Tongue (tissue), 1 donor: ENCODE measurements at regions not wholly inside any gene's neighbourhood (a gene's known extent, or its start where the extent isn't known, plus 50 kb on each side); places are given as distances from the start of the nearest gene placed in this dataset.
"Not testable (repeated sequence)": the region's sequence is repeated elsewhere in the genome, so short reads cannot be mapped to it uniquely, and the experiment has no call there.

Experiments
- DNase-seq: peaks from one replicate; pipeline ENCODE4 v3.0.0-alpha.2; 2015

DNA sequence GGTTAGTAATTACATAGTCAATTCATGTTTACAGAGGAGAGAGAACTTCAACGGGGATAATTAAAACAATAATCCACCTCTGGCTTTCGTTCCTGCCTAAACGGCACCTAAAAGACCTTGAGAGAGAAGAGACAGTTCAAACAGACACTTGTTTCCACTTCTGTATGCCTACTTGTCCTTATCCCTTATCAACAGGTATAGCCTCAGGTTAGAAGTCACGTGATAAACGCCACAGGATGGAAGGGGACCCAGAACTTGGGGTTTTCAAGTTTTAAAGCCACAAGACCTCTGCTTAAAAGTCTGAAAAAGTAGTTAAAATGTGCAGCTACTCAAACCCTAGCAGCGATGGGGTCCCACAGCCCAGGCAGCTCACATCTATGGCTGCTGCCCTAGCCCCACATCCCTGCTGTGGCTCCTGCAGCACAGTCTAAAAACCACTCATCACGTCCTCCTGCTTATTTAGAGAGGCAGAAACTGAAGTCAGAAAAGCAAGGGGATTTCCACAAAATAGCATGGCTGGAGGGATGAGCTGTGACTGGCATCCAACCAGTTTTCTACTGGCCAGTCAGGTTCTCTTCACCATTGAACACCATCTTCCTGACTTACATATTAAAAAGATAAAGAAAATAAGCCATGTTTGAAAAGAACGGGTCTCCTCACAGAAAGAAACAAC is 51.2 kb upstream of the SEC16B start:
- DNase-seq, result no peak

DNA sequence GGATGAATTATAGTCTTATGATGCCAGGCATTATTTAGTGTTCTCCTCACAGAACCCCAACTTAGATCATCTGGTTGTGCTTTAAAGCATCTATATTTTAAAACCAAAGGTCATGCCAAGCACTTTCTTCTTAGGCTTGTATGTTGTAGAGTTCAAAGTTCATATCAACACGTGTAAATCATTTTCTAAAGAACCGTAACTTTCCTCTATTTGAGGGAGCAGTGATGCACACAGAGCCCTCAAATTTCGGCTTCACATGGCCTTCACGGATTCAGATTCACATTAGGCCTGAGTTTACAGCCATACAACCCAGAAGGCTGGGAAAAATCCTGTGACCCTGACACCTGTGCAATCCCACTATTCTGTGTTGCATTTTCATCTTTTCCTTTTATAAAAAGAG is 52.1 kb upstream of the SEC16B start:
- no peak for DNase-seq

GRCh38 chr1:178023181-178023618 is 53.3 kb upstream of the SEC16B start:
- DNase-seq, result no peak

DNA sequence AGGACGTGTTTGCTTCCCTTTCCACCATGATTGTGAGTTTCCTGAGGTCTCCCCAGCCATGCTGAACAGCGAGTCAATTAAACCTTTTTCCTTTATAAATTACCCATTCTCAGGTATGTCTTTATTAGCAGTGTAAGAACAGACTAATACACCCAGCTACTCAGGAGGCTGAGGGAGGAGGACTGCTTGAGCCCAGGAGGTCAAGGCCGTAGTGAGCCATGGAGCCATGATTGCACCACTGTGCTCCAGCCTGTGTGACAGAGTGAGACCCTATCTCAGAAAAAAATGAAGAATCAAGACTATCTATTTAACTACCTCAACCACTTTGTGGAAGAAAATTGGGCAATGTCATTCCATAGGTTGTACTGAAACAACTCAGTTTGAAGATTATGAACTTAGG is 54.6 kb upstream of the SEC16B start:
- no peak for DNase-seq

GRCh38 chr1:178025613-178026356 is 55.9 kb upstream of the SEC16B start:
- DNase-seq, result peak; percentile 38

GRCh38 chr1:178028841-178029481 is 59.1 kb upstream of the SEC16B start:
- no peak for DNase-seq

DNA sequence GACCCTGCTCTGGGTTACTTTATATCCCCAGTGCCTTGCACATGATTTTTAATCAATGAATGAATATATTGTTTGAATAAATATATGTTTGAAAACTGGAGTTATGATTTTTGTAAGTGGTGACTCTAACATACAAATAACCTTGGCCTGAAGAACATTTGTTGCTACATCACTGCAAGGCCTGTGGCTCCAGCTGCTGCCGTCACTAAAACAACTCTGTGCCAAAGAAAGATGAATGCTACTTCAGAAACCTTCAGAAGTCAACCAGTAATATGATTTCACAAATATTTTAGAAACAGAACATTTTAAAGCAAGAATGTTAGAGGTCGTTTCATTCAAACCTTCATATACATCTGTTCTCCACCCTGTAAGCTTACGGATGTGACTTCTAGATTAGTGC is 60.6 kb upstream of the SEC16B start:
- DNase-seq, result peak; percentile 83

DNA sequence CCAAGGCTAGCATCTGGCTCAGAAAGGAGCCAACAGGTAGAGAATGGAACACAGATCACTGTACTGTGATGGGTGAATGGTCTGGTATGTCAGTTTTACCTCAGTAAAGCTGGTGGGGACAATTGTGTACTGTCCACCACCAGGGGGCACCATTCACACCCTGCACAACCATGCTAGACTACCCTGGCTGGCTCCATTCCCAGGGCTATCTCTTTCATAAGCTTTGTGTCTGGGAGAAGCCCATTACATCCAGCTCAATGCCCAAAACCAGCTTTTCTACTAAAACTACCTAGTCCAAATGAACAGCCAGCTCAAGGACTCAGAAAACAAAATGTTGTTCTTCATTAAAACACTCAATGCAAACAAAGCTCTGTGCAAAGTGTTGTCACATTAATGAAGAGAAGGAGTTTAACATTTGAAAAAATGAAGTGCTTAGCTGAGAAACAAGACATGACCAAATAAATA is 62.0 kb upstream of the RASAL2 start:
- peak; percentile 83 for DNase-seq

- DNase-seq, result no peak
Measured at GRCh38 chr1:178033019-178033418, 60.9 kb upstream of the RASAL2 start.

DNA sequence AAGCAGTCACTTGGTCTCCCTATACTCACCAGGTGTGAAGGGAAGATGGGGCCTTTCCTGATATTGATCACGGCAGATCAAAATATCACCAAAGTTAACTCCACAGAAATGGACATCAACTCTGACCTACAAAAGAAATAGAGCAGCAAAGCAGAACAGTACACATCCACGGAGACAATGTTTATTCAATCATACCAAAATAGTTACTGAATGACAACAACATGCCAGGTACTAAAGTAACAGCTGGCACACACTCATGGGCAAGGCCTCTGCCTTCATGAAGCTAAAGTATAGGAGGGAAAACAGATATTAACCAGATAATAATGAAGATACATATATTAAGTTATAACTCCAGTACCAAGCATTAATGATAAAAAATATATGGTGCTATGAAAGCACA is 59.2 kb upstream of the RASAL2 start:
- DNase-seq, result no peak

GRCh38 chr1:178036090-178036489 is 57.8 kb upstream of the RASAL2 start:
- no peak for DNase-seq

GRCh38 chr1:178037510-178038253 is 56.2 kb upstream of the RASAL2 start:
- DNase-seq, result peak; percentile 86

DNA sequence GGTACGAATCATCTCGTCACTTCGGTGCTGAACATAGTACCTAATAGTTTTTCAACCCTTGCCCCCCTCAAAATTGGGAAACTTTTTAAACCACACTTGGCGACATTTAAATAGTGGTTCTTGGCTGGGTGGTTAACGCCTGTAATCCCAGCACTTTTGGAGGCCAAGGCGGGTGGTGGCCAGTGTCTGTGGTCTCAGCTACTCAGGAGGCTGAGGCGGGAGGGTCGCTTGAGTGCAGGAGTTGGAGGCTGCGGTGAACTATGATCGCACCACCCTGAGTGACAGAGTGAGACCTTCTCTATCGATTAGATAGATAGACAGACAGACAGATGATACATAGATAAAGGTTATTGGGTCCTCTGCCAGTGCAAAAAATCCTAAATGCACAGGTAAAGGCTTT is 55.5 kb upstream of the RASAL2 start:
- no peak for DNase-seq

GRCh38 chr1:178039891-178040290 is 54.0 kb upstream of the RASAL2 start:
- DNase-seq, result no peak

GRCh38 chr1:178043940-178044339 is 50.0 kb upstream of the RASAL2 start:
- not testable (repeated sequence) for DNase-seq
